NCI-H2107 (cell line): ENCODE measurements at regions not wholly inside any gene's neighbourhood (a gene's known extent, or its start where the extent isn't known, plus 50 kb on each side); places are given as distances from the start of the nearest gene placed in this dataset.
"Not testable (repeated sequence)": the region's sequence is repeated elsewhere in the genome, so short reads cannot be mapped to it uniquely, and the experiment has no call there.

Experiments used
- DNase-seq: peaks from one replicate; lab custom pipeline; 2025; lab: John Stamatoyannopoulos, UW

DNA sequence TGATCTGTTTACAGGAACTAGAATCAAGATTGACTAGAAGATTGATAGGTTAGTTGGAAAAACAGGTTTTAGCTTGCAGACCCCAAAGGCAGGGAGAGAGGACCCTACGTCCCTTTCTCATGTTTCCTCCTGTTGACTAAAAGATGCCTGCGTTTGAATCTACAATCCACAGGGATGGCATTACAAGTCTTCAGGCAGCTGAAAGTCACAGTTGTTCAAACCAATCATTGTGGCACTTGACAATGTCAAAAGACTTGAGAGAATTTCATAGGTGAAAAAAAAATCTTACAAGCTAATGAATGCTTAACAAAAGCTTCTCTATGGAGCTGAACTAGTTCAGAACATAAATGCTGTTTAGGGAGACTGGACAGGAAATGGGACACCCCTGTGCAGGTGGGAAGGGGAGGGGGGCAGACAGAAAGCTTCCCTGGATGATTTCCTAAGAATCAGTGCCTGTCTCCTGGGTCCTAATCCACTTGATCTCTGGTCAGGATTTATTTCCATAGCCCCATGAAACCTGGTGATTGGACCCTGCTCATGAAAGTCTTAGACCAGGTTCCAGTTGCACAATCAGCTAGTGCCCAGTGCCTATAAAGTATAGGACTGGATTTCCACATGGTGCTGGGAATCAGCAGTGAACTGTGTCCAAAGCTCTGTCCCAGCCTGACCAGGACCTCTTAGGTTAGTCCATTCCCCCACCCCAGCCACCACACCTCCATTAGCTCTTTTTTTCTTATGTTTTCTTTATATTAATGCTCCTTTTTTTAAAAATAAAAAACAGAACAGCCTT is 91.6 kb upstream of the BCAR3 start:
- DNase-seq, result no peak

DNA sequence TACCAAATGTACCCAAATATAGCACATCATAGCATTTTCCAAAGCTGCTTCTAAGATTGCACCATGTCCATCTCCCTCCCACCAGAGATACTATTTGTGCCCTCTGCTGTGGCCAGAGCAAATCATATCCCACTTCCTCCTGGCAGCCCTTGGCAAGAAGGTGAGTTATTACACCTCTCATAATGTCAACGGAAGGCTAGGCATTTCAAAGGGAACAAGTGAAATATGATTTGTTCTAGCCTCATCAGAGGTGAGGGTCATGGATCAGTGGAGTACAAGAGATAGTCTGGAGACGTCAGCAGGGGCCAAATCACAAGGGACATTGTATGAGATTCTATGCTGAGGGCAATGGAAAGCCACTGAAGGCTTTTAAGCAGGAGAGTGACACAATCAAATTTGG is 90.2 kb upstream of the BCAR3 start:
- no peak for DNase-seq

DNA sequence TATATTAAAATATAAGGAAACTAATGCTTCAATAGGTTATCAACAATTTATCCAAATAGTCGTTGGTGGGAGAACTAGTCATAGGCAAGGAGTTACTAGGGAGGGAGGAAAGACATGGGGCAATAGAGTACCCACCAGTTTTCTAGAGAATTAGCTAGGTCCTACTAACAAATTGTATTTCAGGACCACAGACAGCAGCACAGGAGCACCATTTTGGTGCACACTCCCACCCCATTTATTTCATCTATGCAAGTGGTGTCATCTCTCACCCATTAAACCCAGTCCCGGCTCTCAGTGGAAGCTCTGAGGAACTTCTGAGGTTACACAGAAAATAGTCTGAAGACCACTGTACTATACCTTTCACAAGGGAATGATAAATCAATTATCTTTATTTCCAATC is 89.0 kb upstream of the BCAR3 start:
- DNase-seq, result no peak

DNA sequence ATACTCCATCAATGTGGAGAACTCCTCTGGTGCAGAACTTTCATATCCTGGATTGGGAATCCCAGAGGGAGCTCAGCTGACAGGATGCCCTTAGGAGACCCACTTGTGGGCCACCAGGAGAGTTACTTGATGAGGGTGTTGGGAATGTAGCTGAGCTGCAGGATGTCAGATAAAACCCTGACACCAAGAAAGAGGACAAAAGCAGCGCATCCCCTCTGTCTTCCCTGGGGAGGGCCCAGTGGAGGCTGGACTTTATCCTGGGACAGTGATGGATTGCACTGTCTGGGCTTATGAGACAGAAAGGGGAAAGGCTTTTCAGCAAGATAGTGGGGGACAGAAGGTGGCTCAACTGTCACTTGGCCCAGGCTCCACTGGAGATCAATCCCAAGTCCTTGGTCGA is 88.1 kb upstream of the BCAR3 start:
- no peak for DNase-seq

DNA sequence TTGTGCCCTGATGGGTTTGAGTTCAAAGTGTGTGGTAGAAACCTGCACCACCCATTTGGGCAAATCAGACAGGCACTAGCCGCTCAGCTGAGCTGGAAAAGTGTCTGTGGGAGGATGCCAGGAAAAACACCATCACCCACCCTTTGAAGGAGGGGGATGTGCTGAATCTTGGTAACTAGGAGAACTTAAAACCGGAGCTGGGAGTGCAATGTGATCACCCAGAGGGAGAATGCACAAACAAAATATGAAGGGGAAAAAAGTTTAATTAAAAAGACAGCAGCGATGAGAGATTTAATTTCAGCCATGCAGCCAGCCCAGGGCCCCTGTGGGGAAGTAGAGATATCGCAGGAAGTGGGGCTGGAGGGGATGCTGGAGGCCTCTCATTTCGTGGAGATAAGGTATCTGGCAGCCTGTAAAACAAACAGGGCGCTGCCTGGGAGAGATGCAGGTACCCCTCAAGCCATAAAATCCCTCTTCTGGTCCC is 86.8 kb upstream of the BCAR3 start:
- no peak for DNase-seq

DNA sequence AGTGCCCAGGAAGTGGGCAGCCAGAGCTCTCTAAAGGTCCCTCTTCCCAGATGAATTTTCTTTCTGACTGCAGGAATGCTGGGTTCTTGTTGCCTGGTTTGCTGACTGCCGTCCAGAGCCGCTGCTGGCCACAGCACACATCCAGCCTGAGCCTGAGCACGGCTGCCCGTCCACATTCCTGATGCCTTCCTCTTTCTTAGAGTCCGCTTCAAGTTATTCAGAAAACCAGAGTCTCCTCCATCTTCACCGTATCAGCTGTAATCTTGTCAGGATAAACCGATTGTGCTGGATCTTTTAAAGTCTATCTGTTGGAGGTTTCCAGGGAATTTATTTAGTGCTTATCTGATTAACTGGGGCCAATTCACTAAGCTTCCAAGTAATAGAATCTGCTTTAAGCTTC is 84.8 kb upstream of the BCAR3 start:
- no peak for DNase-seq

DNA sequence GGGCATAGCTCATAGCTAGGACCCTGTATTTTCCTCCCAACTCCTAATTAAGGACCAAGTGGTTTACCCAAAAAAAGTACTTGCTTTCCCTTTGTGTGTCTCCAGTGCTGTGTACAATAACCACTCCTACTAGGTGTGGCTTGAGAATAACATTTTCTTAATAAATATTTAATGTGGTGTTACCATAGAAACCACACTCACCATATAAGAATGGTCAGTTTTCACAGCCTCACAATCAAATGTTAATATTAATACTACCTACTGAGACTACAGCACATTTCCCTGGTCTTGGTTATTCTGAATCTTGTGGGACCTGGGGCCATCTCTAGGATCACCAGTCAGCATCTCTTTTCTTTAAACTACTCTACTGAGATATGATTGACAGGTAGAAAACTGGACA is 83.5 kb upstream of the BCAR3 start:
- no peak for DNase-seq

DNA sequence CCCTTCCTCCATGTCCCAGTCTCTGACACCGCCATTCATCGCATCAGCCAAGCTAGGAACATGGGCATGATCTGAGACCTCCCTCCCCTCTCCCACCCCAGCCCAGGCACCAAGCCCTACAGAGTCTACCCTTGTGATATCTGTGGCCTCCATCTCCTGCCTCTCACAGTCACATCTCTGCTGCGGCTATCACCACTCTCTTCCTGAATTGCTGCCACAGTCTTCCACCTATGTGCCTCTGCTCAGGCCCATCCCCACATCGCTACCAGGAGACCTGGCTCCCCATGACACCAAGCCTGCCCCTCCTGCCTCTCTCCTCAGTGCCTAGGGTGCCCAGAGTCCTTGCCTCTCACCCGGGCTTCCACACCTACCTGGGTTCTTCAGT is 82.7 kb upstream of the BCAR3 start:
- no peak for DNase-seq

DNA sequence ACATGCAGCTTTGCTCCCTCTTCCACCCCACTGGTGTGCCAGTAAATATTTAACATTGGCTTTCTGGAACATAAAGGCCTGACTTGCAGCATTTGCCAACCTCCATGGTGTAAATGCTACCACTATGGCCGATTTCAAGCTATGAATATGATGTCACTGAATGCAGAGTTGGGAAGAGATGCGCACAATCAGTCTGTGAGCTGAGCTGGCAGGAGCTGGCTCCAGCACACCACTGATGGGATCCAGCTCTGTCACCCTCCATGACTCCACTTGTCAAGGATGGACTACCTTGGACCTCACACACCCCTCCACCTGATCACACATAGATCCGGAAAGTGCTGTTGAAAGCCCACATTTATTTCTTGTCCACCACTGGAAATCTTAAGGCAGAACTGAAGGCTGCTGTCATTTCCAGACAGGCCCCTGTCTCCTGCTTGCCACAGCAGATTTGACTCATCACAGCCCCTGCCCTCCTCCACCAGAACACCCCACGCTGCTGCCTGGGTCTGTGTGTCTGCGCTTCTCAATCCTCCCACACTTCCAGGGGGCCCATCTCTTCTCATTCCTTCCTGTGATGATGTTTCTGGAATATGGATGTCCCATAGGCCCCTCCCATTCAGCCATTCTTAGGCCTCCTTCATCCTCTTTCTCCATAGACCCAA is 82.2 kb upstream of the BCAR3 start:
- DNase-seq, result no peak

DNA sequence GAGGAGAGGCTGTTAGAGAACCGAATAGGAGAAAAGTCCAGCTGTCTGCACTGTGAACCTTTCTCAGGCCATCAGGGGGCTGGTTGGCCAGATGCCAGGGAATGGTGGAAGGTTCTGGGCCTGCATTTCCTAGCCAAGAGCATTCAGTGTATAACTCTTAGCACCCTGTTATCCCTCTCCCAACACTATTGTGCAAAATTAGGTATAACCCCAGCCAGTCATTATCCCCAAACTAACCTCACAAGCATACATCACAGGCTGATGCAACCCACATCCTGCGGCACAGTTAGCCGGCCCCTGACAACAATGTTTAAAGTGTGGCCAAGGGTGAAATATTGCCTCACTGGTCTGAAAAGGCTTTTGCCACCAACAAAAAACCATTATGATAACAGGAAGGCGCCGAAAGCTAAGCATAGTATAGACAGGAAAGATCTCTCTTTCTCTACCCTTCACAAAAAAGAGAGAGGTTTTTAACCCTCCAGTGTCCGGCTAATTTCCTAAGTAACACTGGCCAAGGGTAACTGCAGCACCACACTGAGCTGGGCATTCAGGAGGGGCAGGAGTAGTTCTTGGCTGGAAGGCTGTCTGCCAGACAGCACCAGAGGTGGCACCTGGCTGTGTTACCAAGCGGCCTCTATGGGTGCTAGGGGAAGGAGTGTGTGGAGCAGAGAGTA is 77.3 kb upstream of the BCAR3 start:
- DNase-seq, result no peak

DNA sequence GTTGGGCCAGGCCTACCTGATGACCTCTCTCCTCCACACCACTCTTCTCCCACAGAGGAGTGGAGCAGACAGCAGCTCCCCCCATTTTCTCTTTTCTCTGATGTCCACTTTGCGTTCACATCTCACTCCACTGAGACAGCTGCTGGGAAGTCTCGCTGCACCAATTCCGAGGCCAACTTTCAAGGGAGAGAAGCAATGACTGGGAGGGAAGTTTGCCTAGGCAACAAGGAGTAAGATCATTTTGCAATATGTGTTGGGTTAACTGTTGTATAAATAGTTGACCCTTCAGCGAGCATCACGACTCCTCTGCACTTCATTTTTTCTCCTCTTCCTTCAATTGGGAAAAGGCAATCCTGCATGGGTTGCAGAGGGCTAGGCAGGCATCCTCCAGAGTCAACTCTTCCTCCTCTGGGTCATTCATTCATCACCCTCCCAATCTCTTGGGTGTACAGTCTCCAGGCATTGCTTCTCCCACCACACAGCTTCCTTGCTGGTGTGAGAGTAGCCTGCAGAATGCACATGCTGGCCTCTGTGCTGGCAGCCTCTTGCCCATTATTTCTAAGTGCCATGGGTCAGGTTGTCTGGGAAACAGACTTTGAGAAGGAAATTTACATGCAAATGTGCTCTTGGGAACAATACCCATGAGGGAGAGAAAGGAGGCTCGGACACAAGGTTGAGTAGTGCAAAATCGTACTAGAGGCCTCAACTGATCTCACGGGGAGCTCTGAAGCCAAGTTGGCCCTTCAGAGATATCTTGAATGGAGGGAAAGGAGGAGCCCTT is 75.8 kb upstream of the BCAR3 start:
- DNase-seq, result no peak

DNA sequence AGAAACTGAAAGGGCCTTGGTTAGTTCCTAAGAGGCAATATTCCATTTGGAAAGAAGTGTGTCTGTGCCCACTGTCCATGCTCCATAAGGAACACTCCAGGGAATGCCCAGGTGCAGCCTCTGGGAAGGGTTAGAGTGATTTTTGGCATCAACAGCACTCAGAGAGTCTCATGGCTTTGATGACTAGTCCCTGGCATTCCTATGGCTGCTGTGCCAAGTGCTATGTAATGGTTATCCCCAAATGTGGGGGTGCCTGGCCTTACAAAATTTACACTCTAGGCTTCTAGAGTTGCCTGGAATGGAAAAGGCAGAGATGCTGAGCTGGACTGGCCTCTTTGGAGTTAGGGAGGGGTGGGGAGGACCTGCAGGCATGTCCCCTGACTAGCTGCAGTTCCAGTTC is 75.0 kb upstream of the BCAR3 start:
- DNase-seq, result no peak

DNA sequence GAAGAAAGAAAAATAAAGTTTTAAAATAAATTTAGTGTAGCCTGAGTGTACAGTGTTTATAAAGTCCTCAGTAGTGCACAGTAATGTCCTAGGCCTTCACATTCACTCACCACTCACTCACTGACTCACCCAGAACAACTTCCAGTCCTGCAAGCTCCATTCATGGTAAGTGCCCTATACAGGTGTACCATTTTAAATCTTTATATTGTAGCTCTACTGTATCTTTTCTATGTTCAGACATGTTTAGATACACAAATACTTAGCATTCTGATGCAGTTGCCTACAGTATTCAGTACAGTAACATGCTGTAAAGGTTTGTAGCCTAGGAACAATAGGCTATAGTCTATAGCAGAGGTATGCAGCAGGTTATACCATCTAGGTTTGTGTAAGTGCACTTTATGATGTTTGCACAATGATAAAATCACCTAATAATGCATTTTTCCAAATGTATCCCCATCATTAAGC is 73.6 kb upstream of the BCAR3 start:
- DNase-seq, result not testable (repeated sequence)

DNA sequence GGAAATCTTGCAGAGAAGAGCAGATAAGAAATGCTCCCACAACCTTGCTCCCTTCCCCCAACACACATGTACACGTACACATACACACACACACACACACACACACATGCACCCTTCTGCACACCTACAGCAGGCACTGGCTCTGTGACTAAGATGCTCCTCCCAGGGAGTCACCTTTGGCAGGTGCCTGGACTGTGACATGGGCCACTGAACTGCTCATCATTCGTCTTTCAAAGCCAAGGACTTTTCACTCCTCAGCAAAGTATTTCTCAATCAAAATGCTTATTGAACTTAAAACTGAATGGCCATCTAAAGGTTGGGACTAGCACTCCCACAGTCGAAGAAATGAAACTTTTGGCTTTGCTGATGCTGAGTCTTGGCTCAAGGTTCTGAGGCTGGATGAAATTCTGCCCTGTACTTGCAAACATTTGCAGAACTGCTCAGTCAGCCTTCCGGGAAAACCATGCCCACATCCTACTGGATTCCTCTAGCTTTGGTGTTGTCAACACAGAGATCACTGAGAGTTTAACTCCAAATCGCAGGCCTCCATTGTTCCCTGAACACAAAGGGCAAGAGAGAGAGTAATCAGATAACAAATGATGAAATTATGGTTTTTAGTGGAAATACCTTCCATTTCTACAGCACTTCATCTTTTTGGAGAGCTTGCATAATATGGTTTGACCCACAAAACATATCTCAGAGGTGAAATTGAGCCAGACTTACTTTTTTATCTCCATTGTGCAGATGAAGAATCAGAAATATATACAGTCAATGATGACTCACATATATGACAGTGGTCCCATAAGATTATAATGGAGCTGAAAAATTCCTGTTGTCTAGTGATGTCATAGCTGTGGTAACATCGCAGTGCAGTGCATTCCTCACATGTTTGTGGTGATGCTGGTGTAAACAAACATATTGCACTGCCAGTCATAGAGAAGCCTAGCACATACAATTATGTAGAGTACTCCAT is 72.4 kb upstream of the BCAR3 start:
- DNase-seq, result no peak

DNA sequence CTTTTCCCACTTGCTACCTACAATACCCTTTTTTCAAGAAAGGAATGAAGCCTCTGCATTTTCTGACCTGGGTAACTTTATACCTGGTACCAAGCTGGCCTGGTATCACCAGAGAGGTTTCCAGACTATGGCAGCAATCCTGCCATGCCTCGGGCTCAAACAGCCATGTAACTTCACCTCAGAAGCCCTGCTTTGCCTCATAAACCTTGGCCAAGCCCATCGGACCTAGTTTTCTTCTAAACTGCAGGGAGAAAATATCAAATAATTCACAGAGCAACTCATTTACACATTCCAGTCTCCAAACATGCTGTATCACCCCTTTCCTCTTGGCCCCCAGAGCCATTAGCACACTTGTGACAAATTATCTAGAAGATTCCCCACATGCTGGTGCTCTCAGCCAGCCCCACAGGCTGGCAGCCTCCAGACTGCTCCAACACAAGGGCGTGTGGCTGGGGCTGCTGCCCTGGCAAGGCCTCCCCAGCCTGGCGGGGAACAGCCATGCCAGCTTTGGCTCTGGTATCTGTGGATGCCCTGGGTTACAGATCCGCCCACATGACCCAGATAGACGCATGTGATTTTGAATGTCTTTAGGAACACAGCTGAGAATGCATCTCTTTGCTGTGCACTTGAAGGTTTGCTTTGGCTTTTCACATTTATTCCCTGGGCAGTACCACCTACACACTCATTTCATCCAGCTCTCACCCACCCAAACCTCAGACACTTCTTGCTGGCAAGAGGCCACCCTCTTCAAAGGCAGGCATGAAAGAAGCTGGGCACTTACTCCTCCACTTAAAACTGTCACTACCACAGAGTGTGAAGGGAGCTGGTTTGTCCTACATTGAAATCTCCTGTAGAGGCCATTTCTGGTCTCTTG is 70.0 kb upstream of the BCAR3 start:
- DNase-seq, result no peak

DNA sequence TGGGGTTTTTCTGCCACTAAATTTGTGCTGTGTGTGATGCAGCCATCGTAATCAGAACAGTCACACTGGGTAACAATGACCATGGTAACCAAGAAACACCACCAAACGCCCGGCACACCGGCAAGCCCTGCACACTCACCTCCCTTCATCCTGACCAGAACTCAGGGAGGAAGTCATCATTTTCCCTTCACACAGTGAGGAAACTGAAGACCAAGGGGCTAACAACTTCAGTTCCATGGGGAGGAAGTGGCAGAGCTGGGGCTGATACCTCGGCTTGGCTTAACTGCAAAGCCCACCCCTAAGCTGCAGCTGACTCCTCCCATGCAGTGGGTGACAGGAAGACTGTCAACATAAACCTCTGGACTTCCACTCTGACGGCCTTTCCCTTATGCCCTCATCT is 69.3 kb upstream of the BCAR3 start:
- no peak for DNase-seq

DNA sequence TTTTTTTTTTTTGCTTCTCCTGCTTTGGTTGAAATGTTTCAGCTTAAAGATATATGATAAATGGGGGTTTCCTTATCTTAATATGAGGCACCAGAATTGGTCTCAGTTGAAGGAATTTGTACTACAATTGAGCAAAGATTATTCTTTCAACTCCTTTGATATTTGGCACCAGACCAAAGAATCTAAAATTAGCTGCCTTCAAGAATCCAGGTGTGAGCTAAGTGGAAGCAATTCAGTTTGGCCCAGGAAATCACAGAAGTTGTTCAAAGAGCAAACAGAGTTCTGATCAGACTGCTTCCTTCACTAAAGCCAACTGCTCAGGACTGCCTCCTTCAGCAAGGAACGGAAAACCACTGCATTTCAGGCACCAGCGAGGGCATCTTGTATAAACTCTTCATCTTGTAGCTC is 68.3 kb upstream of the BCAR3 start:
- no peak for DNase-seq

DNA sequence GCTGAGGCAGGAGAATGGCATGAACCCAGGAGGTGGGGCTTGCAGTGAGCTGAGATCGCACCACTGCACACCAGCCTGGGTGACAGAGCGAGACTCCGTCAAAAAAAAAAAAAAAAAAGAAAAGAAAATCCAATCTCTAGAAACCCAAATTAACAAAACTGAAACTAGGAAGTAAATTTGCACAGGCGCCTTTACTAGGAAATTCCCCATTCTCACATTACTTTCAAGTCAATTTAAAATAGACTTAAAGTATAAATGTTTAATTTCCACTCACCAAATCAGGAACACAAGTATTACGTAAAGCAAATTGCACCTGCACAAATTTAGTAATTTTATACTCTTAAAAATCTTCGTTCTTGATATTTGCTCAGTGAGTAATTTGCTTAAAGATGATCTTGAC is 67.8 kb upstream of the BCAR3 start:
- DNase-seq, result no peak

DNA sequence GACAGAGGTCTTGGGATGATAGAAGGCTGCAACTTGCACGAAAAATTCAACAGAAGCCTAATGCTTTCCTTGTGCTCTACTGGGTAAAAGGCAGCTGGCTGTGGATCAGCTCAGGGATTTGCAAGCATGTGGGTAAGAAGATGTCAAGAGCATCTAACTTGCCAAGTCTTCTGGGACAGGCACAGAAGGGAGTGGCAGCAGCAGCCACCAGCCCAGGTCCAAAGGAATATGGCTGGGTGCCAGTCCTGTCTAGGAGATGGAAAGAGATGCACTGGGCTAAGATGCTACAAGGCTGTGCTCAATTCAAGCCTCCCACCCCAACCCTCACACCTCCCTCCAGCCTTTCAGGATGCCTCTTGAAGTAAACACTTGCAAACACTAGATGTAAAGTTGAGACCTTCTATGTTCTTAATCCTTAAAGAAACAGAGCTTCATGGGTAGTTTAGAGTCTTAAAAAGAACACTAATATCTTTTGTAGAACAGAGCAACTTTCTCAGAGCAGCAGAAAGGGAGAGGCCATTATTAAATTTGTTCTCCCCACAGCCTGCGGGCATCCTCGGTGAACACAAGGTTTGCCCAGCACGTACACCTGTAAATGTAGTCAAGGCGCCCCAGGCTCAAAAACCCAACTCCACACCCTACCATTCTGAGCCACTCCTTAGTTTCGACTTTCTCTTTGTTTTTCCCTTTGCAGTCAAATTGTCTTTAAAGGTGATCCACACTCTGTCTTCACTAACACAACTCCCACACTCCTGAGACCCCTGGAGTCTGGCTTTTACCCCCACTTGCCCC is 64.6 kb upstream of the BCAR3 start:
- DNase-seq, result no peak
